Head of caudate nucleus (tissue), 42 donors: ENCODE measurements at regions not wholly inside any gene's neighbourhood (a gene's known extent, or its start where the extent isn't known, plus 50 kb on each side); places are given as distances from the start of the nearest gene placed in this dataset.
"Not testable (repeated sequence)": the region's sequence is repeated elsewhere in the genome, so short reads cannot be mapped to it uniquely, and the experiment has no call there.

ENCODE experiments used
- DNase-seq, 42 donors: peaks; one replicate each; pipeline versions ENCODE4 v3.0.0 to v3.0.0-alpha.2; 2020 to 2021; ENCODE audit warnings: mixed read lengths in 7 of 42
- intact Hi-C: fragments of 100-400 bp; cut with DNase I; formaldehyde crosslinking; loops from one replicate; pipeline ENCODE4 v1.15.0; 2022

GRCh38 chr4:170589597-170590191 lies 499.9 kb upstream of the AADAT start:
- DNase-seq = no peak
- intact Hi-C loops = no loop called here

- intact Hi-C loops = no loop called here
- DNase-seq = no peak
These were observed 492.2 kb upstream of the AADAT start for GRCh38 chr4:170581969-170582368.

GRCh38 chr4:170581322-170581721 lies 491.6 kb upstream of the AADAT start:
- intact Hi-C loops = no loop called here
- DNase-seq = no peak

GRCh38 chr4:170580651-170581050 lies 490.9 kb upstream of the AADAT start:
- no peak for DNase-seq
- intact Hi-C loops = no loop called here

GRCh38 chr4:170538821-170539473 lies 449.2 kb upstream of the AADAT start:
- no peak for DNase-seq
- intact Hi-C loops = no loop called here

- DNase-seq = no peak
- intact Hi-C loops = no loop called here
These were observed 440.3 kb upstream of the AADAT start for GRCh38 chr4:170529748-170530722.

- intact Hi-C loops = no loop called here
- no peak for DNase-seq
These were observed 436.7 kb upstream of the AADAT start for GRCh38 chr4:170526471-170526870.

GRCh38 chr4:170522427-170522970 lies 432.7 kb upstream of the AADAT start:
- intact Hi-C loops = no loop called here

GRCh38 chr4:170497689-170498088 lies 407.9 kb upstream of the AADAT start:
- intact Hi-C loops = no loop called here
- no peak for DNase-seq

More at GRCh38 chr4:170522427-170522970, 432.7 kb upstream of the AADAT start:
- peak in 1 of 42 donors; percentile 2 for DNase-seq

- peak in 40 of 42 donors; percentile 5 to 68 (median 32) for DNase-seq
- intact Hi-C loops = no loop called here
These were observed 407.4 kb upstream of the AADAT start for GRCh38 chr4:170497112-170497511.

GRCh38 chr4:170491981-170492380 lies 402.2 kb upstream of the AADAT start:
- no peak for DNase-seq
- intact Hi-C loops = no loop called here

- intact Hi-C loops = no loop called here
- DNase-seq = no peak
These were observed 386.6 kb upstream of the AADAT start for GRCh38 chr4:170476351-170476750.

GRCh38 chr4:170465429-170465828 lies 375.7 kb upstream of the AADAT start:
- no peak for DNase-seq
- intact Hi-C loops = no loop called here

GRCh38 chr4:170464614-170465197 lies 374.9 kb upstream of the AADAT start:
- intact Hi-C loops = no loop called here
- DNase-seq = no peak

- DNase-seq = no peak
- intact Hi-C loops = no loop called here
These were observed 357.0 kb upstream of the AADAT start for GRCh38 chr4:170446782-170447181.

GRCh38 chr4:170441146-170441545 lies 351.4 kb upstream of the AADAT start:
- intact Hi-C loops, DNase-seq: not testable (repeated sequence)

- intact Hi-C loops = no loop called here
- DNase-seq = no peak
These were observed 339.2 kb upstream of the AADAT start for GRCh38 chr4:170428929-170429328.

GRCh38 chr4:170425521-170426143 lies 335.9 kb upstream of the AADAT start:
- DNase-seq = no peak
- intact Hi-C loops = no loop called here

- intact Hi-C loops = no loop called here
- no peak for DNase-seq
These were observed 335.3 kb upstream of the AADAT start for GRCh38 chr4:170425040-170425439.
